IMR-90 (cell line): ENCODE measurements at regions not wholly inside any gene's neighbourhood (a gene's known extent, or its start where the extent isn't known, plus 50 kb on each side); places are given as distances from the start of the nearest gene placed in this dataset.

Experiments
- ATAC-seq: fragments of 200-7000 bp; cut with Tn5 transposase; 2 replicates; pipeline ENCODE4 v1.9.1; 2020; ENCODE audit warnings: low read depth, mild to moderate bottlenecking, moderate library complexity
- BruUV-seq: library from RNA; stranded (reverse); fragments of 400-500 nt; replicated peaks from 2 replicates; lab custom pipeline; 2021; lab: Mats Ljungman, UMichigan
- CTCF ChIA-PET: fragments of 300-600 bp; formaldehyde crosslinking; extraction: SDS; loops from one replicate; lab custom pipeline; 2021; ENCODE audit warnings: antibody characterized with exemption; lab: Yijun Ruan, JAX
- POLR2A ChIA-PET: fragments of 300-600 bp; sonication (Branson Sonifier 250); formaldehyde crosslinking; loops from one replicate; lab custom pipeline; 2022; ENCODE audit warnings: antibody characterized with exemption; ENCODE audit not compliant: unreplicated experiment; lab: Charles Lee
- DNase-seq: peaks from one replicate; pipeline ENCODE4 v3.0.0; 2013
- H2AFZ ChIP-seq: replicated peaks from 2 replicates; pipeline ENCODE3; 2013; ENCODE audit warnings: low read length, mild to moderate bottlenecking; ENCODE audit not compliant: poor library complexity
- H2AK5ac ChIP-seq: 2 replicates; pipeline ENCODE4 v1.6.1; 2013; ENCODE audit warnings: low read depth, low read length, inconsistent platforms
- H2AK9ac ChIP-seq: replicated peaks from 2 replicates; pipeline ENCODE3; 2013; ENCODE audit warnings: mild to moderate bottlenecking, low read depth, low read length, moderate library complexity; ENCODE audit not compliant: poor library complexity
- H2BK120ac ChIP-seq: 2 replicates; pipeline ENCODE4 v1.6.1; 2013; ENCODE audit warnings: low read depth, low read length, inconsistent platforms
- H2BK15ac ChIP-seq: 3 replicates; pipeline ENCODE4 v1.6.1; 2013; ENCODE audit warnings: low read depth, low read length, inconsistent platforms
- H2BK20ac ChIP-seq: 2 replicates; pipeline ENCODE4 v1.6.1; 2013; ENCODE audit warnings: low read depth, mild to moderate bottlenecking, inconsistent platforms, low read length, moderate library complexity
- H2BK5ac ChIP-seq: 2 replicates; pipeline ENCODE4 v1.6.1; 2013; ENCODE audit warnings: mild to moderate bottlenecking, low read depth, low read length, inconsistent platforms; ENCODE audit not compliant: poor library complexity, severe bottlenecking
- H3K14ac ChIP-seq: replicated peaks from 2 replicates; pipeline ENCODE4 v1.6.1; 2013; ENCODE audit warnings: low read depth, low read length, inconsistent platforms
- H3K18ac ChIP-seq: 2 replicates; pipeline ENCODE4 v1.6.1; 2013; ENCODE audit warnings: low read depth, low read length, control low read depth
- H3K23ac ChIP-seq: 2 replicates; pipeline ENCODE4 v1.6.1; 2013; ENCODE audit warnings: low read depth, low read length, inconsistent platforms
- H3K27ac ChIP-seq: 2 replicates; pipeline ENCODE4 v1.5.1; 2013; ENCODE audit warnings: mild to moderate bottlenecking, control low read depth, low read length; ENCODE audit not compliant: insufficient read depth
- H3K27me3 ChIP-seq: 2 replicates; pipeline ENCODE4 v1.6.1; 2013; ENCODE audit warnings: low read length; ENCODE audit not compliant: control insufficient read depth, insufficient read depth
- H3K36me3 ChIP-seq: 2 replicates; pipeline ENCODE4 v1.6.1; 2013; ENCODE audit warnings: low read length, mixed read lengths; ENCODE audit not compliant: control insufficient read depth, insufficient read depth
- H3K4ac ChIP-seq: 2 replicates; pipeline ENCODE4 v1.6.1; 2013; ENCODE audit warnings: low read depth, low read length, inconsistent platforms
- H3K4me1 ChIP-seq: 2 replicates; pipeline ENCODE4 v1.6.1; 2013; ENCODE audit warnings: low read length, mixed read lengths; ENCODE audit not compliant: control insufficient read depth, insufficient read depth
- H3K4me2 ChIP-seq: 2 replicates; pipeline ENCODE4 v1.6.1; 2013; ENCODE audit warnings: low read depth, mild to moderate bottlenecking, control low read depth, low read length, moderate library complexity
- H3K4me3 ChIP-seq: 2 replicates; pipeline ENCODE4 v1.5.1; 2013; ENCODE audit warnings: low read depth, mild to moderate bottlenecking, control low read depth, low read length, moderate library complexity; ENCODE audit not compliant: insufficient read depth
- H3K56ac ChIP-seq: 2 replicates; pipeline ENCODE4 v1.6.1; 2013; ENCODE audit warnings: low read length, inconsistent platforms; ENCODE audit not compliant: insufficient read depth; ENCODE audit errors: extremely low read depth
- H3K79me1 ChIP-seq, 2 experiments: 2 replicates each; pipeline ENCODE4 v1.6.1; 2013; ENCODE audit warnings: low read length in 2 of 2, inconsistent platforms in 1 of 2, low read depth in 1 of 2
- H3K9ac ChIP-seq: 2 replicates; pipeline ENCODE4 v1.6.1; 2013; ENCODE audit warnings: low read depth, low read length, control low read depth
- H3K9me1 ChIP-seq: 2 replicates; pipeline ENCODE4 v1.6.1; 2013; ENCODE audit warnings: low read length, inconsistent platforms; ENCODE audit not compliant: insufficient read depth
- H3K9me3 ChIP-seq: 2 replicates; pipeline ENCODE4 v1.6.1; 2013; ENCODE audit warnings: low read length; ENCODE audit not compliant: control insufficient read depth, insufficient read depth
- H4K20me1 ChIP-seq: 2 replicates; pipeline ENCODE4 v1.6.1; 2013; ENCODE audit warnings: low read length, inconsistent platforms; ENCODE audit not compliant: insufficient read depth
- H4K5ac ChIP-seq: 2 replicates; pipeline ENCODE4 v1.6.1; 2013; ENCODE audit warnings: mild to moderate bottlenecking, low read depth, low read length, control low read depth
- H4K8ac ChIP-seq, 2 experiments: 2 replicates each; pipeline ENCODE4 v1.6.1; 2013; ENCODE audit warnings: low read depth in 2 of 2, low read length in 2 of 2, control low read depth in 1 of 2, inconsistent platforms in 1 of 2
- H4K91ac ChIP-seq: 2 replicates; pipeline ENCODE4 v1.6.1; 2013; ENCODE audit warnings: low read depth, low read length, inconsistent platforms; ENCODE audit not compliant: insufficient read depth
- CTCF ChIP-seq: conservative IDR thresholded peaks from 2 replicates; pipeline ENCODE4 v1.5.1; 2012; ENCODE audit warnings: mild to moderate bottlenecking, low read depth, low read length, improper control_type of control experiment
- MXI1 ChIP-seq: IDR thresholded peaks from 2 replicates; pipeline ENCODE4 v1.6.1; 2012; ENCODE audit warnings: low read depth, mild to moderate bottlenecking, low read length, moderate library complexity, borderline replicate concordance
- NFE2L2 ChIP-seq: fragments of 150-350 bp; IDR thresholded peaks from 2 replicates; pipeline ENCODE4 v1.6.1; 2016; ENCODE audit warnings: low read depth, mild to moderate bottlenecking, low read length
- POLR2A ChIP-seq: IDR thresholded peaks from 2 replicates; pipeline ENCODE4 v1.6.1; 2012; ENCODE audit warnings: mild to moderate bottlenecking, low read depth, low read length
- RAD21 ChIP-seq: IDR thresholded peaks from 2 replicates; pipeline ENCODE4 v1.6.1; 2012; ENCODE audit warnings: low read length, improper control_type of control experiment
- RCOR1 ChIP-seq: IDR thresholded peaks from 2 replicates; pipeline ENCODE4 v1.6.1; 2012; ENCODE audit warnings: mild to moderate bottlenecking, low read length, improper control_type of control experiment; ENCODE audit not compliant: insufficient replicate concordance
- WGBS, 2 experiments: methylation state at CpG; one replicate each; pipeline versions ENCODE4 v1.1.5 to v1.1.7; 2013; ENCODE audit warnings: missing lambda C conversion rate in 2 of 2; ENCODE audit not compliant: insufficient read length in 1 of 2; ENCODE audit errors: extremely low coverage in 2 of 2; 5-methylcytosine and 5-hydroxymethylcytosine counted together
- dilution Hi-C: fragments of 300-500 bp; cut with HindIII; formaldehyde crosslinking; loops from one replicate; pipeline ENCODE4 v1.14.3; 2018; ENCODE audit warnings: low sequenced_read_pairs; ENCODE audit not compliant: unreplicated experiment
- in situ Hi-C: fragments of 300-500 bp; cut with MboI; formaldehyde crosslinking; loops from 3 replicates; pipeline ENCODE4 v1.14.3; 2019; ENCODE audit warnings: low sequenced_read_pairs, inconsistent platforms, mixed read lengths
- intact Hi-C: fragments of 100-400 bp; cut with micrococcal nuclease; formaldehyde crosslinking; loops from 2 replicates; pipeline ENCODE4 v1.10.0; 2022

DNA sequence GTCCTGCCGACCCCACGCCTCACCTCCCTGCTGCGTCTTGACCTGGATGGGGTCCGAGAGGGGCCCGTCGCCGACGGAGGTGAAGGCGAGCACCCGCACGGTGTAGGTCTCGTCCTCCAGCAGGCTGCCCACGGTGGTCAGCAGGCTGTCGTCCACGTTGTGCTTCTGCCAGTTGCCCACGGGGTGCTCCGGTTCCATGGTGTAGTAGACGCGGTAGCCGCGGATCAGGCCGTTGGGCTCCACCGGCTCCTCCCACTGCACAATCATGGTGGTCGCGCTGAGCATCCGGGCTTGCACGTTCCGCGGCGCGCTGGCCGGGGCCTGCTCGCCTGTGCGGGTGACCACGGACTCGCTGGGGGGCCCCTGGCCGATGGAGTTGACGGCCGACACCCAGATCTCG, 96.7 kb downstream of the PTPRS start:
- Histone ChIP-seq H3K36me3 (peaks cover 34% of the 10 kb centered on the region), H3K79me1 (no peaks in the 10 kb centered on the region), H2AFZ (peak overlapping the region; percentile 23), H2BK15ac (no peak overlapping the region), H3K18ac (no peak overlapping the region), H3K27me3 (no peaks in the 10 kb centered on the region), H2BK5ac (no peak overlapping the region), H3K14ac (no peak overlapping the region), H3K9ac (no peak overlapping the region), H3K27ac (no peak overlapping the region), H3K9me1 (peaks cover 6% of the 10 kb centered on the region; the same call in 1 of the 2 replicates), H3K4me1 (no peaks in the 10 kb centered on the region), H2AK5ac (no peak overlapping the region), H3K4me2 (no peak overlapping the region), H2BK20ac (no peak overlapping the region), H4K20me1 (no peaks in the 10 kb centered on the region), H3K23ac (no peak overlapping the region), H4K8ac (no peak overlapping the region), H3K9me3 (no peaks in the 10 kb centered on the region), H3K4me3 (no peak overlapping the region), H4K5ac (no peak overlapping the region), H3K56ac (no peak overlapping the region), H2BK120ac (no peak overlapping the region), H4K91ac (no peak overlapping the region), H3K4ac (no peak overlapping the region), H2AK9ac (no peak overlapping the region)
- dilution Hi-C loops (no loop called here), intact Hi-C loops (no loop called here), in situ Hi-C loops (no loop called here)
- DNase-seq (no peak), ATAC-seq (no peak)
- ChIA-PET POLR2A (no interaction called here), CTCF (no interaction called here)
- WGBS, 2 experiments: 98% methylated on average over 40 of the region's 40 CpGs; no CpG with 5 or more reads in 1 of the 2 experiments
- no TSS peak for BruUV-seq
- TF ChIP-seq NFE2L2 (no peak), RCOR1 (no peak), POLR2A (no peak), CTCF (no peak), RAD21 (no peak), MXI1 (no peak)
